Muscle of leg (tissue), 3 donors: ENCODE measurements at regions not wholly inside any gene's neighbourhood (a gene's known extent, or its start where the extent isn't known, plus 50 kb on each side); places are given as distances from the start of the nearest gene placed in this dataset.
"Not testable (repeated sequence)": the region's sequence is repeated elsewhere in the genome, so short reads cannot be mapped to it uniquely, and the experiment has no call there.

Source experiments
- DNase-seq: peaks from one replicate; pipeline ENCODE4 v3.0.0; 2013
- H3K27ac ChIP-seq: one replicate; pipeline ENCODE4 v1.5.1; 2013; ENCODE audit warnings: mild to moderate bottlenecking, low read length, control low read depth
- H3K27me3 ChIP-seq: one replicate; pipeline ENCODE4 v1.6.1; 2013; ENCODE audit warnings: low read length; ENCODE audit not compliant: control insufficient read depth, insufficient read depth
- H3K36me3 ChIP-seq: one replicate; pipeline ENCODE4 v1.6.1; 2013; ENCODE audit warnings: low read length; ENCODE audit not compliant: control insufficient read depth, insufficient read depth
- H3K4me1 ChIP-seq: one replicate; pipeline ENCODE4 v1.6.1; 2013; ENCODE audit warnings: low read length; ENCODE audit not compliant: control insufficient read depth, insufficient read depth
- H3K4me3 ChIP-seq: one replicate; pipeline ENCODE4 v1.5.1; 2013; ENCODE audit warnings: low read length, control low read depth
- H3K9me3 ChIP-seq: replicated peaks from 2 replicates; pipeline ENCODE4 v1.6.1; 2013; ENCODE audit warnings: low read depth, low read length; ENCODE audit not compliant: control insufficient read depth
- WGBS: methylation state at CpG from one replicate; pipeline ENCODE4 v1.1.5; 2013; ENCODE audit warnings: missing lambda C conversion rate; ENCODE audit not compliant: insufficient coverage; 5-methylcytosine and 5-hydroxymethylcytosine counted together

GRCh38 chr2:16948053-16948452 lies 282.4 kb upstream of the CYRIA start:
- H3K27me3 ChIP-seq: no peaks in the 10 kb centered on the region
- H3K27ac ChIP-seq: no peak overlapping the region
- DNase-seq: no peak
- no peak overlapping the region for H3K4me3 ChIP-seq
- no peaks in the 10 kb centered on the region for H3K4me1 ChIP-seq
- no peaks in the 10 kb centered on the region for H3K9me3 ChIP-seq
- H3K36me3 ChIP-seq: no peaks in the 10 kb centered on the region
- 50% methylated on average over 1 of the region's 5 CpGs for WGBS

GRCh38 chr2:16943279-16943958 lies 277.8 kb upstream of the CYRIA start:
- WGBS: 54% methylated on average over 2 of the region's 4 CpGs
- H3K9me3 ChIP-seq: no peaks in the 10 kb centered on the region
- H3K36me3 ChIP-seq: no peaks in the 10 kb centered on the region
- H3K4me3 ChIP-seq: no peak overlapping the region
- H3K27ac ChIP-seq: no peak overlapping the region
- no peaks in the 10 kb centered on the region for H3K4me1 ChIP-seq
- H3K27me3 ChIP-seq: no peaks in the 10 kb centered on the region
- DNase-seq: no peak

- Histone ChIP-seq H3K4me3 (no peak overlapping the region), H3K36me3 (no peaks in the 10 kb centered on the region), H3K27me3 (no peaks in the 10 kb centered on the region), H3K4me1 (no peaks in the 10 kb centered on the region), H3K27ac (no peak overlapping the region), H3K9me3 (no peaks in the 10 kb centered on the region)
- no peak for DNase-seq
- WGBS: no CpG with 5 or more reads among the region's 1 CpG
These were observed 274.6 kb upstream of the CYRIA start for GRCh38 chr2:16940214-16940613.

GRCh38 chr2:16939771-16940170 lies 274.1 kb upstream of the CYRIA start:
- Histone ChIP-seq H3K27ac (no peak overlapping the region), H3K4me3 (no peak overlapping the region), H3K9me3 (no peaks in the 10 kb centered on the region), H3K27me3 (no peaks in the 10 kb centered on the region), H3K4me1 (no peaks in the 10 kb centered on the region), H3K36me3 (no peaks in the 10 kb centered on the region)
- WGBS: no CpG with 5 or more reads among the region's 1 CpG
- no peak for DNase-seq

GRCh38 chr2:16933355-16933754 lies 267.7 kb upstream of the CYRIA start:
- WGBS: 27% methylated on average over 2 of the region's 4 CpGs
- Histone ChIP-seq H3K36me3 (no peaks in the 10 kb centered on the region), H3K27me3 (no peaks in the 10 kb centered on the region), H3K4me1 (no peaks in the 10 kb centered on the region), H3K27ac (no peak overlapping the region), H3K9me3 (no peaks in the 10 kb centered on the region), H3K4me3 (no peak overlapping the region)
- no peak for DNase-seq

- WGBS: no CpG with 5 or more reads among the region's 3 CpGs
- no peak for DNase-seq
- H3K4me3 ChIP-seq: no peak overlapping the region
- H3K36me3 ChIP-seq: no peaks in the 10 kb centered on the region
- H3K27ac ChIP-seq: no peak overlapping the region
- H3K4me1 ChIP-seq: no peaks in the 10 kb centered on the region
- H3K9me3 ChIP-seq: no peaks in the 10 kb centered on the region
- H3K27me3 ChIP-seq: no peaks in the 10 kb centered on the region
These were observed 267.2 kb upstream of the CYRIA start for GRCh38 chr2:16932826-16933225.

- no peaks in the 10 kb centered on the region for H3K9me3 ChIP-seq
- H3K27me3 ChIP-seq: no peaks in the 10 kb centered on the region
- 50% methylated on average over 1 of the region's 4 CpGs for WGBS
- no peak overlapping the region for H3K27ac ChIP-seq
- no peak overlapping the region for H3K4me3 ChIP-seq
- no peaks in the 10 kb centered on the region for H3K4me1 ChIP-seq
- no peaks in the 10 kb centered on the region for H3K36me3 ChIP-seq
- DNase-seq: no peak
These were observed 265.8 kb upstream of the CYRIA start for GRCh38 chr2:16931441-16931840.

- H3K27me3 ChIP-seq: no peaks in the 10 kb centered on the region
- no peaks in the 10 kb centered on the region for H3K9me3 ChIP-seq
- no peak overlapping the region for H3K4me3 ChIP-seq
- H3K4me1 ChIP-seq: no peaks in the 10 kb centered on the region
- no CpG with 5 or more reads among the region's 1 CpG for WGBS
- no peaks in the 10 kb centered on the region for H3K36me3 ChIP-seq
- no peak overlapping the region for H3K27ac ChIP-seq
- DNase-seq: no peak
These were observed 261.8 kb upstream of the CYRIA start for GRCh38 chr2:16927398-16927797.

GRCh38 chr2:16925145-16925544 lies 259.5 kb upstream of the CYRIA start:
- no peaks in the 10 kb centered on the region for H3K4me1 ChIP-seq
- WGBS: 86% methylated on average over 2 of the region's 2 CpGs
- no peak for DNase-seq

GRCh38 chr2:16915341-16915755 lies 249.7 kb upstream of the CYRIA start:
- 50% methylated on average over 1 of the region's 3 CpGs for WGBS
- H3K36me3 ChIP-seq, H3K4me3 ChIP-seq, DNase-seq, H3K27ac ChIP-seq, H3K9me3 ChIP-seq, H3K4me1 ChIP-seq, H3K27me3 ChIP-seq: not testable (repeated sequence)

More at GRCh38 chr2:16925145-16925544, 259.5 kb upstream of the CYRIA start:
- H3K9me3 ChIP-seq: no peaks in the 10 kb centered on the region
- no peaks in the 10 kb centered on the region for H3K36me3 ChIP-seq
- no peaks in the 10 kb centered on the region for H3K27me3 ChIP-seq
- H3K27ac ChIP-seq: no peak overlapping the region
- no peak overlapping the region for H3K4me3 ChIP-seq

- no peak for DNase-seq
- Histone ChIP-seq H3K27me3 (no peaks in the 10 kb centered on the region), H3K27ac (no peak overlapping the region), H3K4me3 (no peak overlapping the region), H3K9me3 (no peaks in the 10 kb centered on the region), H3K4me1 (no peaks in the 10 kb centered on the region), H3K36me3 (no peaks in the 10 kb centered on the region)
- no CpG with 5 or more reads among the region's 3 CpGs for WGBS
These were observed 246.1 kb upstream of the CYRIA start for GRCh38 chr2:16911746-16912145.
